BE2C (cell line): ENCODE measurements at regions not wholly inside any gene's neighbourhood (a gene's known extent, or its start where the extent isn't known, plus 50 kb on each side); places are given as distances from the start of the nearest gene placed in this dataset.
"Not testable (repeated sequence)": the region's sequence is repeated elsewhere in the genome, so short reads cannot be mapped to it uniquely, and the experiment has no call there.

Source experiments
- DNase-seq: peaks from one replicate; pipeline ENCODE4 v3.0.0-alpha.2; 2020
- H3K27me3 ChIP-seq: fragments of 250-450 bp; sonication (Bioruptor Pico); 2 replicates; pipeline ENCODE4 v1.5.1; 2020; ENCODE audit warnings: mild to moderate bottlenecking
- H3K36me3 ChIP-seq: fragments of 250-450 bp; sonication (Bioruptor Pico); 2 replicates; pipeline ENCODE4 v1.5.1; 2020; ENCODE audit warnings: mild to moderate bottlenecking
- H3K4me1 ChIP-seq: fragments of 250-450 bp; sonication (Bioruptor Pico); 2 replicates; pipeline ENCODE4 v1.5.1; 2020
- H3K4me3 ChIP-seq: 2 replicates; pipeline ENCODE4 v1.5.1; 2011; ENCODE audit warnings: low read depth, low read length
- H3K9me3 ChIP-seq: fragments of 250-450 bp; sonication (Bioruptor Pico); 2 replicates; pipeline ENCODE4 v1.5.1; 2020
- CTCF ChIP-seq: IDR thresholded peaks from 2 replicates; pipeline ENCODE4 v1.5.1; 2012; ENCODE audit warnings: mild to moderate bottlenecking, low read depth, low read length

- no peak for DNase-seq
- Histone ChIP-seq H3K36me3 (no peaks in the 10 kb centered on the region), H3K27me3 (no peaks in the 10 kb centered on the region), H3K9me3 (no peaks in the 10 kb centered on the region), H3K4me1 (peaks cover 11% of the 10 kb centered on the region), H3K4me3 (no peak overlapping the region)
- TF ChIP-seq CTCF, result no peak
Observed at GRCh38 chr1:112826217-112826944, 111.2 kb upstream of the PPM1J start.

- DNase-seq, H3K36me3 ChIP-seq, H3K9me3 ChIP-seq, H3K4me3 ChIP-seq, H3K27me3 ChIP-seq: not testable (repeated sequence)
- H3K4me1 ChIP-seq, result peaks cover 11% of the 10 kb centered on the region
Observed at GRCh38 chr1:112825563-112826216, 110.6 kb upstream of the PPM1J start.

- DNase-seq, H3K4me3 ChIP-seq, H3K9me3 ChIP-seq, H3K36me3 ChIP-seq, H3K27me3 ChIP-seq: not testable (repeated sequence)
- H3K4me1 ChIP-seq, result peaks cover 11% of the 10 kb centered on the region
Observed at GRCh38 chr1:112825075-112825474, 109.9 kb upstream of the PPM1J start.

- not testable (repeated sequence) for H3K4me3 ChIP-seq, H3K27me3 ChIP-seq, H3K9me3 ChIP-seq, DNase-seq, H3K36me3 ChIP-seq, H3K4me1 ChIP-seq
Observed at GRCh38 chr1:112821307-112822063, 106.4 kb upstream of the PPM1J start.

GRCh38 chr1:112818990-112819689 is 104.0 kb upstream of the PPM1J start:
- no peak overlapping the region for H3K4me3 ChIP-seq
- no peaks in the 10 kb centered on the region for H3K9me3 ChIP-seq
- H3K4me1 ChIP-seq, result no peaks in the 10 kb centered on the region; the same call in 1 of the 2 replicates
- DNase-seq, result no peak
- H3K27me3 ChIP-seq, result no peaks in the 10 kb centered on the region
- no peak for TF ChIP-seq CTCF
- H3K36me3 ChIP-seq, result no peaks in the 10 kb centered on the region

GRCh38 chr1:112817555-112818373 is 102.6 kb upstream of the PPM1J start:
- Histone ChIP-seq H3K9me3 (no peaks in the 10 kb centered on the region), H3K4me1 (no peaks in the 10 kb centered on the region; the same call in 1 of the 2 replicates), H3K4me3 (no peak overlapping the region), H3K27me3 (no peaks in the 10 kb centered on the region), H3K36me3 (no peaks in the 10 kb centered on the region)
- no peak for DNase-seq
- no peak for TF ChIP-seq CTCF

GRCh38 chr1:112815376-112815775 is 100.2 kb upstream of the PPM1J start:
- Histone ChIP-seq H3K36me3 (no peaks in the 10 kb centered on the region), H3K27me3 (no peaks in the 10 kb centered on the region), H3K4me1 (no peaks in the 10 kb centered on the region; the same call in 1 of the 2 replicates), H3K9me3 (no peaks in the 10 kb centered on the region), H3K4me3 (no peak overlapping the region)
- no peak for TF ChIP-seq CTCF
- DNase-seq, result no peak

- H3K36me3 ChIP-seq, DNase-seq, H3K27me3 ChIP-seq, H3K9me3 ChIP-seq, H3K4me3 ChIP-seq, H3K4me1 ChIP-seq: not testable (repeated sequence)
Observed at GRCh38 chr1:112814645-112815044, 99.5 kb upstream of the PPM1J start.
